Omental fat pad (tissue), 3 donors: ENCODE measurements at regions not wholly inside any gene's neighbourhood (a gene's known extent, or its start where the extent isn't known, plus 50 kb on each side); places are given as distances from the start of the nearest gene placed in this dataset.

ENCODE experiments used
- ATAC-seq: fragments of 150-250 bp; one replicate; pipeline ENCODE4 v1.9.1; 2016; ENCODE audit warnings: mild to moderate bottlenecking, moderate library complexity; ENCODE audit not compliant: low FRiP score
- DNase-seq: peaks from one replicate; pipeline ENCODE4 v3.0.0-alpha.2; 2019; ENCODE audit warnings: low spot score
- TF ChIP-seq, protein P1 (sequence below), 3 donors: fragments of 450-650 bp; IDR thresholded peaks; one replicate each; pipeline ENCODE4 v1.5.1; 2016 to 2017; ENCODE audit warnings: antibody characterized with exemption in 3 of 3, mild to moderate bottlenecking in 3 of 3, moderate library complexity in 2 of 3

DNA sequence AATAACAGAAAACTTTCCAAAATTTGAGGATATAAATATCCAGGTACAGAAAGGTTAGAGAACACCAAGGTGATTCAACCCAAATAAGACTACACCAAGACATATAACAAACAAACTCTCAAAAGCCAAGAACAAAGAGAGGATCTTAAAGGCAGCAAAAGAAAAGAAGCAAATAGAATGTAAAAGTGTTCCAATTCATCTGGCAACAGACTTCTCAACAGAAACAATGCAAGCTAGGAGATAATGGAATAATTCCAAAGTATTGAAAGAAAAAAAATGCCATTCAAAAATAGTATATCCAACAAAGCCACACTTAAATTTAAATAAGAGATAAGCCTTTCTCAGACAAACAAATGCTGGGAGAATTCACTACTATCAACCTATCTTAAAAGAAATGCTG, 153.0 kb upstream of the FAT3 start:
- ATAC-seq = no peak
- TF ChIP-seq, protein P1, sequence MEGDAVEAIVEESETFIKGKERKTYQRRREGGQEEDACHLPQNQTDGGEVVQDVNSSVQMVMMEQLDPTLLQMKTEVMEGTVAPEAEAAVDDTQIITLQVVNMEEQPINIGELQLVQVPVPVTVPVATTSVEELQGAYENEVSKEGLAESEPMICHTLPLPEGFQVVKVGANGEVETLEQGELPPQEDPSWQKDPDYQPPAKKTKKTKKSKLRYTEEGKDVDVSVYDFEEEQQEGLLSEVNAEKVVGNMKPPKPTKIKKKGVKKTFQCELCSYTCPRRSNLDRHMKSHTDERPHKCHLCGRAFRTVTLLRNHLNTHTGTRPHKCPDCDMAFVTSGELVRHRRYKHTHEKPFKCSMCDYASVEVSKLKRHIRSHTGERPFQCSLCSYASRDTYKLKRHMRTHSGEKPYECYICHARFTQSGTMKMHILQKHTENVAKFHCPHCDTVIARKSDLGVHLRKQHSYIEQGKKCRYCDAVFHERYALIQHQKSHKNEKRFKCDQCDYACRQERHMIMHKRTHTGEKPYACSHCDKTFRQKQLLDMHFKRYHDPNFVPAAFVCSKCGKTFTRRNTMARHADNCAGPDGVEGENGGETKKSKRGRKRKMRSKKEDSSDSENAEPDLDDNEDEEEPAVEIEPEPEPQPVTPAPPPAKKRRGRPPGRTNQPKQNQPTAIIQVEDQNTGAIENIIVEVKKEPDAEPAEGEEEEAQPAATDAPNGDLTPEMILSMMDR (IDR thresholded peaks at IDR 0.05) = no peak
- no peak for DNase-seq

DNA sequence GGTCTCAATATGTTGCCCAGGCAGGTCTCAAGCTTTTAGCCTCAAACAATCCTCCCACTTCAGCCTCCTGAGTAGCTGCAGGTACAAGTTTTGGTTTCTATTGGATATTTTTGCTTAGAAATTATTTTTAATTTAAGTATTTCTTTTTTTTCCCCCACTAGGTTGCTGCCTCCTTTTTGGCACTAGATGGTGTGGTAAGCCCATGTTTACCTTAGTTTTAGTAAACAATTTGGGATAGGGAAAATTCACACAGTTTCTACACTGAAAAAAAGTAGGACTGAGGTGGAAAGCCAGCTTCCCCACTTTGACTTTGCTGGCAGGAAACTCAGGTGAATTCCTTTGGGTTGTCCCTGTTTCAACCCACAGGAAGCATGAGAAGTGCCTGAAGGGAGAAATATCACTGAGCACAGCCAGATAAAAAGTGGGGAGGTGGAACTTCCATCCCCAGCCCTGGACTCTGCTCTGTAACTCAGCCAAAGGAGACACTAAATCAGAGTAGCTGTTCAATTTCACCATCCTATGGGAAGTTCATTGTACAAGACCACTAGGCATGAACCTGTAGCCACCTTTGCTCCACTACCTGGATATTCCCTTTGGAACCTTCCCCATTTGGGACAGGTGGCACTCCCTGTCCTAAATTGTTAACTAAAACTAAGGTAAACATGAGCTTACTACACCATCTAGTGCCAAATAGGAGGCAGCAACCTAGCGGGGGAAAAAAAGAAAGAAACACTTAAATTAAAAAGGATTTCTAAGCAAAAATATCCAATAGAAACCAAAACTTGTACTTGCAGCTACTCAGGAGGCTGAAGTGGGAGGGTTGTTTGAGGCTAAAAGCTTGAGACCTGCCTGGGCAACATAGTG, 154.4 kb upstream of the FAT3 start:
- ATAC-seq (no peak), DNase-seq (no peak)
- TF ChIP-seq, protein P1 (IDR thresholded peaks at IDR 0.05) = no peak

DNA sequence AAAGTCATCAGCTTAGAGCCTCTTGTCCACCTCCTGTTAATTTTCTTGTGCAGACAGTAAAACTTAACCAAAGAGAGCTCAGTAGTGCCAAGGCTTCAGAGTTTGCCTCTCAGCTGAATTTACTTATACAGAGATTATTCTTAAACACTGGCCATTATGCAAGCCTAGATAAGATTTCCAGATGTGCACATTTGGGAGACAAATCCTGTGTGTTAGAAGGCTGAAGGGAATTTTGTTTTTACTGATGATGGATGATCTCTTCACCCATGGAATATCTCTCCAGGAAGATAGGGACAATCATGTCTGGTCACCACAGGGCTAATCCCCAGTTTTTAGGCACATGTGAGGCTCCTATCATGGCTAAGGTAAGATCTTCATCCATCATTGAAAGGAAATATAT, 157.6 kb upstream of the FAT3 start:
- DNase-seq (no peak), ATAC-seq (no peak)
- TF ChIP-seq, protein P1 (IDR thresholded peaks at IDR 0.05) = no peak

DNA sequence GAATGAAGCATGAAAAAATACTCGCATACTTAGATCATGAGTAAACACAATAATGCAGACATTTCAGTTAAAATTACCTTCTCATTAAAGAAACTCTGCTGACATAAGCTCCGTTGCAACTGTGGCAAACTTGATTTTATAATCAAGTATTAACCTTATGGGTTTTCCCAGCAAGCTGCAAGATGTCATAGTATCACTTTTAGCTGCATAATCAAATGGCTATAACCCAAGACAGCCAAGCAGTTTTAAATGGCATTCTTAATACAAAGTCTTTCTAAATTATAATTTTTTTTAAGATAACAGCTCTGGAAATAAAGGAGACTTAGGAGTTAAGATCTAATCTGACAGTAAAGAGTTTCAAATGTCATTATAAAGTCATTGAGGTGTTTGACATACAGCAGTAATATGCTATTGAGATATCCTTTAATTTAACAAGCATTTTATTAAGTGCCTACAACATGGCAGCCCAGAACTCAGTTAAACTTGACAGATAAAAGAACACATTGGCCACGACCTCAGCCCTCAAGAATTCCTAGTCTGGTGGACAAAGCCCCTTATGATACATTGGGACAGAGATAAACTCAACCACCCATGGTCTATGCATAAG, 163.1 kb upstream of the FAT3 start:
- ATAC-seq = no peak
- TF ChIP-seq, protein P1 (IDR thresholded peaks at IDR 0.05) = no peak

DNA sequence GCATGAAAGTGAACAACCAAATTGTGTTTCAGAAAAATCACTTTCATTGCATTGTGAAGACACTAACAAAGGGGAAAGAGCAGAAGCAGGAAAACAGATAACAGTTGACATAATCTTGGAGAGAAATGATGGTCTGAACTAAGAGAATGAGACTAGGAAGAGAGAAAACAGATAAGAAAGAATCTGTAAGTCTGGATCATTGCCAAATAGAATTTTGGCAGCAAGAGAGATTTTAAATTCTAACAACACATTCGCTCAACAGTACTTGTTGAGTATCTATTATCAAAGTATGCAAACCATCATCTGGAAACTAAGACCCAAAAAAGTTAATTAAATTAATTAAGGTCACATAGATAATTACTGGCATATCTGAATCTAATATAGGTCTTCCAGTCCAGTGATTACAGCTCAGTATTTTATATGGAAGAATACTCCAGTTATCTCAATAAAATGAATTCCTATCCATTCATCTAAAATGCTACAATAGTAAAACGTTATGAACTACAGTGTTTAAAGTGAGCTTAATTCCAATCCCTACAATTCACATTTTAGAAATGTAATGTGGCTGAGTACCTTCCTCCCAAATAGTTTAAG, 166.7 kb upstream of the FAT3 start:
- TF ChIP-seq, protein P1 (IDR thresholded peaks at IDR 0.05) = no peak

More for the DNA sequence above, 163.1 kb upstream of the FAT3 start:
- DNase-seq = no peak

DNA sequence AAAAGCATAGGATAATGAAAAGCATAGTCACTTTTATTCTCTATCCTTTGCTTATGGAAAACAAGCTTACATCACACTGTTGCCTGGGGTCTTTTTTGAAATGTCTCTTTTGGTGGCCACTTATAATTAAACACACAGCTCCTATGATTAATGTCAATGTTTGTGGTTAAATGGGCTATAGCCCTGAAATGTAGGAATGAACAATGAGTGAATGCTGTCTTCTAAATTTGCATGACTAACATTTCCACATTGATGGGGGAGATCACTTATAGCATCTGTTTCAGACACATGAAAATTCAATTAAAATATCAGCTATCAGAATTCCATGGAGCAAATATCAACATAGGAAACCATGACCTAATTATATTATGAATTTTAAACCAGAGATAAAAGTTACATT, 171.4 kb upstream of the FAT3 start:
- TF ChIP-seq, protein P1 (IDR thresholded peaks at IDR 0.05) = no peak
- no peak for DNase-seq
- no peak for ATAC-seq

More for the DNA sequence above, 166.7 kb upstream of the FAT3 start:
- DNase-seq (no peak), ATAC-seq (no peak)
